ENCODE measurements at regions not wholly inside any gene's neighbourhood (a gene's known extent, or its start where the extent isn't known, plus 50 kb on each side); places are given as distances from the start of the nearest gene placed in this dataset.

DNA sequence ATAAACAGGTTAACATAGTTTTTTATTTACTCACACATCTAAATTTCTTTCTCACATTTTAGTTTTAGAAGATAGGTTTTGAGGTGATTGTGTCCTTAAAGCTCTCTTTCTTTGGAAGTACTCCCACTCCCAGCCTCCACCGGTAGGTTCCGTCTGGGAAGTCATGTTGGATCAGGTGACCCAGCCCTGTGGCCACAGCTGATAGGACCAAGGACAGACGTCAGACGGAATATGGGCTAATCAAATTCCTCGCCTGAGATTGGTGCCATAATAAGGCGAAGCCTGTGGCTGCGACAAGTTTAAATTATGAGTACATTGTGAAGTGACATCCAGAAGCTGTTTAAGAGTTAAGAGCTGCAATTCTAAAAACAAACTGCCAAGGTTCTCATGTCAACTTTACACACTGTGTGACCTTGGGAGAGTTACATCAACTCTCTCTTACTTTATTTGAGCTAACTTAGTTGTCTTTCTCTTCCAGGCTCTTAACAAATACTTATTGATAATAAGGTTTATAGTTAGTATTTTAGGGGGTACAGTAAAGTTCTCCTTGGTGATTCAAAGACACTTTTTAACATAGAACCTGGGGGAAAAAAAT lies 133.6 kb downstream of the NPY start:
- Histone ChIP-seq H3K4me3 (replicated peaks; ENCODE audit: low read depth, low read length) (no peak overlapping the region), H3K36me3 (ENCODE audit: control insufficient read depth, insufficient read depth, low read length) (no peaks in the 10 kb centered on the region), H3K27me3 (replicated peaks; ENCODE audit: control insufficient read depth, insufficient read depth, low read length) (no peaks in the 10 kb centered on the region)
- TF ChIP-seq, protein P1, sequence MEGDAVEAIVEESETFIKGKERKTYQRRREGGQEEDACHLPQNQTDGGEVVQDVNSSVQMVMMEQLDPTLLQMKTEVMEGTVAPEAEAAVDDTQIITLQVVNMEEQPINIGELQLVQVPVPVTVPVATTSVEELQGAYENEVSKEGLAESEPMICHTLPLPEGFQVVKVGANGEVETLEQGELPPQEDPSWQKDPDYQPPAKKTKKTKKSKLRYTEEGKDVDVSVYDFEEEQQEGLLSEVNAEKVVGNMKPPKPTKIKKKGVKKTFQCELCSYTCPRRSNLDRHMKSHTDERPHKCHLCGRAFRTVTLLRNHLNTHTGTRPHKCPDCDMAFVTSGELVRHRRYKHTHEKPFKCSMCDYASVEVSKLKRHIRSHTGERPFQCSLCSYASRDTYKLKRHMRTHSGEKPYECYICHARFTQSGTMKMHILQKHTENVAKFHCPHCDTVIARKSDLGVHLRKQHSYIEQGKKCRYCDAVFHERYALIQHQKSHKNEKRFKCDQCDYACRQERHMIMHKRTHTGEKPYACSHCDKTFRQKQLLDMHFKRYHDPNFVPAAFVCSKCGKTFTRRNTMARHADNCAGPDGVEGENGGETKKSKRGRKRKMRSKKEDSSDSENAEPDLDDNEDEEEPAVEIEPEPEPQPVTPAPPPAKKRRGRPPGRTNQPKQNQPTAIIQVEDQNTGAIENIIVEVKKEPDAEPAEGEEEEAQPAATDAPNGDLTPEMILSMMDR (IDR thresholded peaks at IDR 0.05; ENCODE audit: insufficient read depth, low read length, poor library complexity, severe bottlenecking) = no peak
- DNase-seq (ENCODE audit: extremely low read depth, insufficient read length) = no peak

DNA sequence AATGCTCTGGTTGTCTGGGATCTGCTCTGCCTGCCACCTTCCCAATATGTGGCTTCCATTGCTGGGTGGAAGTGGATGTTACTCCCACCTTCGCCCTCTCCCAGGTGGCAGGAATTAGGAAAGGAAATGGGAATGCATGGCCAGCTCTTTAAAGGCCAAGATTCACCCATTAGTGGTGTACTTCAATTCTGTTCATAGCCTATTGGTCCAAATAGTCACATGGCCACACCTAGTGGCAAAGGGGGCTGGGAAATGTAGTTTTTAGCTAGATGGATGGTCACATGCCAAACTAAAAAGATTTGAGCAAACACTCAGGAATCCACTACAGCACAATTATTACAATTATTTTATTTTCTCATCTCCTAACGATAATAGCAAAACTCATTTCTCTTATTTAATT lies 135.1 kb downstream of the NPY start:
- TF ChIP-seq, protein P1 (IDR thresholded peaks at IDR 0.05; ENCODE audit: insufficient read depth, low read length, poor library complexity, severe bottlenecking) = no peak
- Histone ChIP-seq H3K27me3 (replicated peaks; ENCODE audit: control insufficient read depth, insufficient read depth, low read length) (no peaks in the 10 kb centered on the region), H3K4me3 (replicated peaks; ENCODE audit: low read depth, low read length) (no peak overlapping the region), H3K36me3 (ENCODE audit: control insufficient read depth, insufficient read depth, low read length) (no peaks in the 10 kb centered on the region)
- DNase-seq (ENCODE audit: extremely low read depth, insufficient read length) = no peak

DNA sequence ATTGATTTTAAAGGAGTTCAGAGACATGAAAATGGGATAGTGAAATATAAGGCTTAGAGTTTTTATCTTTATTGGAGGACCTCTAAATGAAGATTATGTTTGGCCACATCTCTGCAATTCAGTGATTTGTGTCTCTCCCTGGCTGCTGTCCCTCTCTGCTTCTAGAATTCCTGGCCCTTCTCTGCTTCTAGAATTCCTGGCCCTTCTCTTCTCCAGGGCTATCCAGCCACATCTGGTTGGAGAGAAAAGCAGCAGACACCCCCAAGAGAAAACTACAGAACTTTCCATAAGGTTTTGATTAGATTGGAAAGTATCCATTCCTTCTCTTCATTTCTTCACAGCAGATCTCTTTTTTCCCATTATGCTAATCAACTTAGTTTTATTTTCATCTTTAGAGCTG lies 135.5 kb downstream of the NPY start:
- no peak for DNase-seq (ENCODE audit: extremely low read depth, insufficient read length)
- no peak overlapping the region for H3K4me3 ChIP-seq (replicated peaks; ENCODE audit: low read depth, low read length)
- H3K36me3 ChIP-seq (ENCODE audit: control insufficient read depth, insufficient read depth, low read length) = no peaks in the 10 kb centered on the region
- H3K27me3 ChIP-seq (replicated peaks; ENCODE audit: control insufficient read depth, insufficient read depth, low read length) = no peaks in the 10 kb centered on the region
- TF ChIP-seq, protein P1 (IDR thresholded peaks at IDR 0.05; ENCODE audit: insufficient read depth, low read length, poor library complexity, severe bottlenecking) = no peak

DNA sequence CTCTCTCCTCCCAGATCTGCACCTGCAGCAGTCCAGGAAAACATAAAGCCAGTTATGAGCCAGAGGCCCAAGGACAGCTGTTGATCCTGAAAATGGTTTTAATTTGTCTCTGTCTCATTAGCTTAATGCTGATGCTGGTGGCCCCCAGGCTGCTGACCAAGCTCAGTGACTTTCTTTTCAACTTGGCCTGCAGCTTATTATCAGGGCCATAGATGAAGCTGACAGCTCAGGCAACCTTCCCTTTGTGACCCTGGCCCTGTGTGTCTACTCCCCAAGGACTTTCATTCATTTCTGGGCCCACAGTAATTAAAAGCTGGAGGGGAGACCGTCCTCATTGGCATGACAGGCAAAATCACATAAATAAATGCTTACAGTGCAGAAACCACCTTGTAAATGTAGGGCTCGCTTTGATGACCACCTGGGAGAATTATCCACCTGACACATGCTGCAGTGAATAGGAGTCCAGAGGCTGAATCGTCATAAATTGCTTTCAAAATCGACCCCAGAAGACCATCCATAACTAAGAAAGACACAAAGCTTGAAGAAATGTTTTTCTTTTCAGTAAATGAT lies 138.5 kb downstream of the NPY start:
- H3K4me3 ChIP-seq (replicated peaks; ENCODE audit: low read depth, low read length) = no peak overlapping the region
- H3K36me3 ChIP-seq (ENCODE audit: control insufficient read depth, insufficient read depth, low read length) = no peaks in the 10 kb centered on the region
- TF ChIP-seq, protein P1 (IDR thresholded peaks at IDR 0.05; ENCODE audit: insufficient read depth, low read length, poor library complexity, severe bottlenecking) = no peak
- H3K27me3 ChIP-seq (replicated peaks; ENCODE audit: control insufficient read depth, insufficient read depth, low read length) = no peaks in the 10 kb centered on the region
- no peak for DNase-seq (ENCODE audit: extremely low read depth, insufficient read length)

DNA sequence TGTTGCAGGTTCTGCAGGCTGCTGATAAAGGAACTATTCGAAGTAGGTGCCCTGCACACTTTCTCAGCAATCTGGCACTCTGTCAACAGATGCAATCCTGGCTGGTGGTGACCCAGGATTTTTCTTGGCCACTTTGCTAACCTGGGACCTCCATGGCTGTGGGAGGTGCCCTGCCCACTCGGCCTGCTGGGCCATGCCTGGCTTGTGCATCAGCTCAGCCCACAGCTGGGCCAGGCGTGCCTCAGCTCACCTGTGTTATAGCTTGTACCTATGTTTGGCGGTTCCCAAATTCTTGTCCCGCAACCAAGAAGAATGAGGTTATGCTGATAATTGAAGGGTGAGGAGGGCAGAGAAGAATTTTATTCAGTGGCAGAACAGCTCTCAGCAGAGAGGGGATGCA lies 141.7 kb downstream of the NPY start:
- no peak for DNase-seq (ENCODE audit: extremely low read depth, insufficient read length)
- no peaks in the 10 kb centered on the region for H3K27me3 ChIP-seq (replicated peaks; ENCODE audit: control insufficient read depth, insufficient read depth, low read length)
- TF ChIP-seq, protein P1 (IDR thresholded peaks at IDR 0.05; ENCODE audit: insufficient read depth, low read length, poor library complexity, severe bottlenecking) = no peak
- no peaks in the 10 kb centered on the region for H3K36me3 ChIP-seq (ENCODE audit: control insufficient read depth, insufficient read depth, low read length)
- no peak overlapping the region for H3K4me3 ChIP-seq (replicated peaks; ENCODE audit: low read depth, low read length)

DNA sequence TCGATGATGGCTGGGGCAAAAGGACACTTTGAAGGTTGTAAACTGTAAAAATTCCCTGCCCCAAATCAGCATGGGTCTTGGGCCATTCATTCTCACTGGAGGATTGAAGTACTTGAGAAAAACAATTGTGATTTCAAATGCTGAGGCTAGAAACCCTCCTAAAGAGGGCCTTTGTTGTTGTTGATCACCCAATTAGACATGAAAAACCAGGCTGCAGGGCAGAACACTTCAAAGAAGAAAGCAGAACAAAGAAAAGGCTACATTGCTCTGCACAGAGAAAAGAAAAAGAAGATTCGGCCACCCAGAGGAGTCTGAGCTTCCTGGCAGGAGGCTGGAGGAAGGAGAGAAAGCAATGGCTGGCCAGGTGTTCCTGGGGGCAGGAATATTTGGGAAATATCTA lies 143.1 kb downstream of the NPY start:
- no peak for DNase-seq (ENCODE audit: extremely low read depth, insufficient read length)
- H3K36me3 ChIP-seq (ENCODE audit: control insufficient read depth, insufficient read depth, low read length) = no peaks in the 10 kb centered on the region
- no peaks in the 10 kb centered on the region for H3K27me3 ChIP-seq (replicated peaks; ENCODE audit: control insufficient read depth, insufficient read depth, low read length)
- TF ChIP-seq, protein P1 (IDR thresholded peaks at IDR 0.05; ENCODE audit: insufficient read depth, low read length, poor library complexity, severe bottlenecking) = no peak
- H3K4me3 ChIP-seq (replicated peaks; ENCODE audit: low read depth, low read length) = no peak overlapping the region

All from GM06990 (cell line).